GM13977 (cell line): ENCODE measurements at regions not wholly inside any gene's neighbourhood (a gene's known extent, or its start where the extent isn't known, plus 50 kb on each side); places are given as distances from the start of the nearest gene placed in this dataset.

ENCODE experiments used
- DNase-seq: peaks from one replicate; pipeline ENCODE4 v3.0.0; 2012; ENCODE audit warnings: low spot score
- CTCF ChIP-seq: IDR thresholded peaks from 2 replicates; pipeline ENCODE4 v1.5.1; 2012; ENCODE audit warnings: mild to moderate bottlenecking, control low read depth; ENCODE audit not compliant: insufficient read depth; ENCODE audit errors: extremely low read depth, missing control alignments
- in situ Hi-C: fragments of 300-500 bp; cut with MboI; formaldehyde crosslinking; loops from one replicate; pipeline ENCODE4 v1.12.0; 2022; ENCODE audit warnings: low sequenced_read_pairs, low pct_unique_long_range_greater_than_20kb, mixed read lengths, inconsistent platforms; ENCODE audit not compliant: unreplicated experiment

- in situ Hi-C loops, result no loop called here
- no peak for TF ChIP-seq CTCF
Measured at GRCh38 chr15:61420546-61420945, 191.4 kb upstream of the RORA start.

GRCh38 chr15:61415617-61416120, 186.6 kb upstream of the RORA start:
- in situ Hi-C loops, result no loop called here
- DNase-seq, result no peak
- no peak for TF ChIP-seq CTCF

More at GRCh38 chr15:61420546-61420945, 191.4 kb upstream of the RORA start:
- DNase-seq, result no peak

GRCh38 chr15:61411902-61412510, 182.9 kb upstream of the RORA start:
- in situ Hi-C loops, result no loop called here
- no peak for DNase-seq
- no peak for TF ChIP-seq CTCF

GRCh38 chr15:61410662-61411061, 181.6 kb upstream of the RORA start:
- no peak for TF ChIP-seq CTCF
- no peak for DNase-seq
- in situ Hi-C loops, result no loop called here

DNA sequence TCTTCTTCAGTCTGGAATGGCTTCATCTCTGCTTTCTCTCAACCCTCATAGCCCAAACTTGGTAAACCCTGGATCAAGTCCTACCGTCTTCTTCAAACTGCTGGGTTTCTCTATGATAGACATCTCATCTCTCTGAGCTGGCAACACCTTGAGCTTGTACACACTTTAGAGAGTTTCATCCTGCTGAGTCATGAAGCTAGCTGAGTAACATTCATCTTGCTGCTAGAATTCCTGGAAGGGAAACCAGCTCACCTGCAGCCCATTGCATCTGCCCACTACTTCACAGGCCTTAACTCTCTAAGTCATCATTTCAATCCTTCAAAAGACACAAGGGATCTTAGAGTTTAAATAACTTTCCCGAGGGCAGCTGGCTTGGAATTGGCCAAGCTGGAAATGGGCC, 175.5 kb upstream of the RORA start:
- no peak for DNase-seq
- no peak for TF ChIP-seq CTCF
- in situ Hi-C loops, result no loop called here

- TF ChIP-seq CTCF, result no peak
- in situ Hi-C loops, result no loop called here
Measured at GRCh38 chr15:61403884-61404283, 174.8 kb upstream of the RORA start.

More at GRCh38 chr15:61403884-61404283, 174.8 kb upstream of the RORA start:
- no peak for DNase-seq
